Keratinocyte (primary cell): ENCODE measurements at regions not wholly inside any gene's neighbourhood (a gene's known extent, or its start where the extent isn't known, plus 50 kb on each side); places are given as distances from the start of the nearest gene placed in this dataset.

ENCODE experiments used
- DNase-seq: peaks from one replicate; pipeline ENCODE4 v3.0.0-alpha.2; 2011; ENCODE audit warnings: low read depth, missing footprints, low spot score
- FAIRE-seq: peaks from 2 replicates; lab custom pipeline; 2011; peaks lifted over from hg19 to GRCh38; lab: Jason Lieb, UNC
- H2AFZ ChIP-seq: 2 replicates; pipeline ENCODE4 v1.6.0; 2012; ENCODE audit warnings: low read length, control low read depth, inconsistent platforms; ENCODE audit not compliant: control insufficient read depth
- H3K27ac ChIP-seq: 2 replicates; pipeline ENCODE4 v1.5.1; 2011; ENCODE audit warnings: low read length; ENCODE audit not compliant: control insufficient read depth, insufficient read depth
- H3K27me3 ChIP-seq: 3 replicates; pipeline ENCODE4 v1.6.0; 2011; ENCODE audit warnings: low read length; ENCODE audit not compliant: control insufficient read depth, insufficient read depth; ENCODE audit errors: extremely low read depth
- H3K36me3 ChIP-seq, 2 experiments: 2 replicates in 1 of 2; 3 replicates in 1 of 2; pipeline ENCODE4 v1.5.1; 2011; ENCODE audit warnings: low read length in 2 of 2, mild to moderate bottlenecking in 1 of 2; ENCODE audit not compliant: control insufficient read depth in 2 of 2, insufficient read depth in 2 of 2; ENCODE audit errors: extremely low read depth in 1 of 2
- H3K4me1 ChIP-seq: 3 replicates; pipeline ENCODE4 v1.5.1; 2011; ENCODE audit warnings: low read length; ENCODE audit not compliant: control insufficient read depth, insufficient read depth; ENCODE audit errors: extremely low read depth
- H3K4me2 ChIP-seq: 3 replicates; pipeline ENCODE4 v1.6.0; 2011; ENCODE audit warnings: low read depth, low read length; ENCODE audit not compliant: control insufficient read depth, insufficient read depth; ENCODE audit errors: extremely low read depth
- H3K4me3 ChIP-seq, 3 experiments: fragments of 200-600 bp in 1 of 3; sonication (generic) in 1 of 3; 2 replicates in 2 of 3; 3 replicates in 1 of 3; pipeline ENCODE4 v1.5.1; 2011 to 2016; ENCODE audit warnings: low read length in 3 of 3, mild to moderate bottlenecking in 3 of 3, control low read depth in 2 of 3, inconsistent platforms in 1 of 3, low read depth in 1 of 3, mixed read lengths in 1 of 3, mixed run types in 1 of 3, moderate library complexity in 1 of 3; ENCODE audit not compliant: control insufficient read depth in 2 of 3, insufficient read depth in 2 of 3; ENCODE audit errors: extremely low read depth in 1 of 3
- H3K79me2 ChIP-seq: 2 replicates; pipeline ENCODE4 v1.6.0; 2012; ENCODE audit warnings: low read length; ENCODE audit not compliant: control insufficient read depth, insufficient read depth
- H3K9ac ChIP-seq: 3 replicates; pipeline ENCODE4 v1.6.0; 2011; ENCODE audit warnings: low read length; ENCODE audit not compliant: control insufficient read depth, insufficient read depth; ENCODE audit errors: extremely low read depth
- H3K9me1 ChIP-seq: 3 replicates; pipeline ENCODE4 v1.6.0; 2011; ENCODE audit warnings: low read length; ENCODE audit not compliant: control insufficient read depth, insufficient read depth; ENCODE audit errors: extremely low read depth
- H3K9me3 ChIP-seq: 2 replicates; pipeline ENCODE4 v1.5.1; 2012; ENCODE audit warnings: low read depth, low read length; ENCODE audit not compliant: control insufficient read depth
- H4K20me1 ChIP-seq: 3 replicates; pipeline ENCODE4 v1.6.0; 2011; ENCODE audit warnings: low read length; ENCODE audit not compliant: control insufficient read depth, insufficient read depth; ENCODE audit errors: extremely low read depth
- EZH2 ChIP-seq: IDR thresholded peaks from one replicate; pipeline ENCODE4 v1.6.1; 2012; ENCODE audit warnings: inconsistent platforms, mild to moderate bottlenecking, low read length, moderate library complexity
- dilution Hi-C: fragments of 300-500 bp; cut with MboI; formaldehyde crosslinking; loops from one replicate; pipeline ENCODE4 v1.7.0; 2020; ENCODE audit warnings: low sequenced_read_pairs; ENCODE audit not compliant: extremely low pct_ligation_motif_present
- TF ChIP-seq, protein P1 (sequence below), 3 experiments: IDR thresholded peaks in 1 of 3; conservative IDR thresholded peaks in 1 of 3; optimal IDR thresholded peaks in 1 of 3; 2 replicates in 2 of 3; 3 replicates in 1 of 3; pipeline versions ENCODE3 to v1.5.1; 2011; ENCODE audit warnings: low read length in 3 of 3, mild to moderate bottlenecking in 3 of 3, moderate library complexity in 2 of 3, control low read depth in 1 of 3, inconsistent platforms in 1 of 3; ENCODE audit not compliant: insufficient read depth in 2 of 3; ENCODE audit errors: extremely low read depth in 1 of 3

DNA sequence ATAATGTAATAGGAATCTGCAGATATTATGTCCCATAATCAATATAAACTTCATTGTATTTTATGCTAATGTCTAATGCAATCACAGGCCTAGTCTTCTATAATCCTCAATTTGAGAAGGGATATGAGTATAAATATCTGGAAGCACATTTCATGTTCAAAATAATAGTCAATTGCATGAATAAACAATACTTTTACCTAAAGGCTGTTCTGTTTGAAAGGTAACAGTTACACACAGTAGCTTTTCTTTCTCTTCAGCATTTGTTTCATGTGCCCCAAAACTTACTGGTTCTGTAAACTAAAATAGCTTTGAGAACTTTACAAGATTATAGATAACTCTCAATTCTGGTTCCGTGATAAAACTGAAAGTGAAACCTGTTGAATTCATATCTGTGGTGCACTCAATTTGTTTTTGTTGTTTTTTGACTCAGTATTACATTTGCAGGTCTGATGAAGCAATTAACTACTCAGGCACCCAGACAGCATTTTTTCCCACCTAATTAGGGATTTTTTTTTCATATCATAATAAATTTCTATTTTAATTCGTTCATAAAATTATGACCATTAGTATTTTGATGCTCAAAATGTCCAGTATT is 1193.8 kb downstream of the SLITRK1 start:
- Histone ChIP-seq H3K4me3 (peak overlapping the region in 2 of 3 experiments; percentile 50 to 64), H3K4me2 (peak overlapping the region; percentile 59), H3K4me1 (no peaks in the 10 kb centered on the region), H4K20me1 (no peaks in the 10 kb centered on the region), H3K9ac (peak overlapping the region; percentile 30), H3K27ac (no peak overlapping the region), H3K9me1 (no peaks in the 10 kb centered on the region), H3K9me3 (no peaks in the 10 kb centered on the region), H2AFZ (peak overlapping the region; percentile 90), H3K79me2 (no peaks in the 10 kb centered on the region), H3K27me3 (no peaks in the 10 kb centered on the region), H3K36me3 (no peaks in the 10 kb centered on the region)
- DNase-seq = no peak
- dilution Hi-C loops = no loop called here
- TF ChIP-seq EZH2 = no peak
- peak; percentile 55 for FAIRE-seq

DNA sequence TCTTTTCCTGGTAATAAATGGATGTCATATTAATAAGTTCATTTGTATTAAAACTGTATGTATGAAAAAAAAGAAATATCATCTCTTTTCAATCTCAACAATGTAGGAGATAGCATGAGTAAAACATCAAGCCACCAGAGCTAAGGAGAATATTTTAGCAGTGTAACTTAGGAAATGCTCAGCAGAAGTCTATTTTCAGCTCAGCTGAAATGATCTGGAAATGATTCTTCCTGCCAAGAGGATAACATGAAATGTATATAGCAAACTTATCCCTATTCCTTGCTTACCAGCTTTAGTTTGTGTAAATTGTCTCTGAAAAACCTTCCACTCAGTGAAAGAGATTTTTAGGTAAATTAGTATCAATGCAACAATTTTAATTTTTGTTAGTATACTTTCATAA is 1194.4 kb downstream of the SLITRK1 start:
- H3K4me2 ChIP-seq = peak overlapping the region; percentile 59
- H3K27ac ChIP-seq = no peak overlapping the region
- no peaks in the 10 kb centered on the region for H4K20me1 ChIP-seq
- TF ChIP-seq, protein P1, sequence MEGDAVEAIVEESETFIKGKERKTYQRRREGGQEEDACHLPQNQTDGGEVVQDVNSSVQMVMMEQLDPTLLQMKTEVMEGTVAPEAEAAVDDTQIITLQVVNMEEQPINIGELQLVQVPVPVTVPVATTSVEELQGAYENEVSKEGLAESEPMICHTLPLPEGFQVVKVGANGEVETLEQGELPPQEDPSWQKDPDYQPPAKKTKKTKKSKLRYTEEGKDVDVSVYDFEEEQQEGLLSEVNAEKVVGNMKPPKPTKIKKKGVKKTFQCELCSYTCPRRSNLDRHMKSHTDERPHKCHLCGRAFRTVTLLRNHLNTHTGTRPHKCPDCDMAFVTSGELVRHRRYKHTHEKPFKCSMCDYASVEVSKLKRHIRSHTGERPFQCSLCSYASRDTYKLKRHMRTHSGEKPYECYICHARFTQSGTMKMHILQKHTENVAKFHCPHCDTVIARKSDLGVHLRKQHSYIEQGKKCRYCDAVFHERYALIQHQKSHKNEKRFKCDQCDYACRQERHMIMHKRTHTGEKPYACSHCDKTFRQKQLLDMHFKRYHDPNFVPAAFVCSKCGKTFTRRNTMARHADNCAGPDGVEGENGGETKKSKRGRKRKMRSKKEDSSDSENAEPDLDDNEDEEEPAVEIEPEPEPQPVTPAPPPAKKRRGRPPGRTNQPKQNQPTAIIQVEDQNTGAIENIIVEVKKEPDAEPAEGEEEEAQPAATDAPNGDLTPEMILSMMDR (optimal IDR thresholded peaks at IDR 0.05 in 1 of 3, IDR thresholded peaks at IDR 0.05 in 1 of 3, conservative IDR thresholded peaks at IDR 0.05 in 1 of 3; ENCODE audit: extremely low read depth in 1 of 3, insufficient read depth in 2 of 3, low read length in 3 of 3) = no peak
- TF ChIP-seq EZH2 = no peak
- peak overlapping the region in 1 of 3 experiments; percentile 64 for H3K4me3 ChIP-seq
- dilution Hi-C loops = no loop called here
- DNase-seq (no peak), FAIRE-seq (no peak)
- H3K9me1 ChIP-seq = no peaks in the 10 kb centered on the region
- H3K9me3 ChIP-seq = no peaks in the 10 kb centered on the region
- no peaks in the 10 kb centered on the region for H3K27me3 ChIP-seq
- no peaks in the 10 kb centered on the region for H3K4me1 ChIP-seq
- no peaks in the 10 kb centered on the region for H3K36me3 ChIP-seq
- no peaks in the 10 kb centered on the region for H3K79me2 ChIP-seq
- peak overlapping the region; percentile 90 for H2AFZ ChIP-seq
- no peak overlapping the region for H3K9ac ChIP-seq

DNA sequence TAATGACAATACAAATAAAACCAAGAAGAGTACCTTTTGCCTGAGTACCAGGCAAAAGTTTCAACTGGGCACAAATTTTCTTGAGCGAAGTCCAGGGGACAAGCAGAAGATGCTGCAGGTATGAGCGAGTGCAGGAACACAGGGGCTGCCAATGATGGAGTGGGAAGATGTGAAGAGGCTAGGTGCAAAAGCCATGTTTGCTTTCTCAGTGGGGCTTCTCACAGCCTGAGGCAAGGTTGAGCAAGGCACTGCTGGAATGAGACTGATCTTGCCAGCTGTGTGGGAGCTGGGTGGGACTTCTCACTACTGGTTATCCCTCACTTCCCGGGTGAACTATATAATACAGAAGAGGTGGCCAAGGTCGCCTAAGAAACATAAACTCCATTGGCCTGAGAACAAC is 1200.7 kb downstream of the SLITRK1 start:
- Histone ChIP-seq H3K4me1 (no peaks in the 10 kb centered on the region), H3K9me3 (no peaks in the 10 kb centered on the region), H3K4me3 (no peak overlapping the region), H3K27ac (no peak overlapping the region), H3K27me3 (no peaks in the 10 kb centered on the region), H3K79me2 (no peaks in the 10 kb centered on the region), H2AFZ (no peak overlapping the region), H3K9me1 (no peaks in the 10 kb centered on the region), H3K36me3 (no peaks in the 10 kb centered on the region), H3K9ac (no peak overlapping the region), H3K4me2 (no peak overlapping the region), H4K20me1 (no peaks in the 10 kb centered on the region)
- FAIRE-seq (no peak), DNase-seq (no peak)
- TF ChIP-seq, protein P1 (optimal IDR thresholded peaks at IDR 0.05 in 1 of 3, IDR thresholded peaks at IDR 0.05 in 1 of 3, conservative IDR thresholded peaks at IDR 0.05 in 1 of 3; ENCODE audit: extremely low read depth in 1 of 3, insufficient read depth in 2 of 3, low read length in 3 of 3) = no peak
- TF ChIP-seq EZH2 = no peak
- dilution Hi-C loops = no loop called here
